ENCODE measurements at regions not wholly inside any gene's neighbourhood (a gene's known extent, or its start where the extent isn't known, plus 50 kb on each side); places are given as distances from the start of the nearest gene placed in this dataset.
"Not testable (repeated sequence)": the region's sequence is repeated elsewhere in the genome, so short reads cannot be mapped to it uniquely, and the experiment has no call there.

- FAIRE-seq (no peak), DNase-seq (ENCODE audit: low spot score in 2 of 2) (no peak)
Measured at GRCh38 chr14:87450193-87450592, 542.8 kb downstream of the GALC start.

DNA sequence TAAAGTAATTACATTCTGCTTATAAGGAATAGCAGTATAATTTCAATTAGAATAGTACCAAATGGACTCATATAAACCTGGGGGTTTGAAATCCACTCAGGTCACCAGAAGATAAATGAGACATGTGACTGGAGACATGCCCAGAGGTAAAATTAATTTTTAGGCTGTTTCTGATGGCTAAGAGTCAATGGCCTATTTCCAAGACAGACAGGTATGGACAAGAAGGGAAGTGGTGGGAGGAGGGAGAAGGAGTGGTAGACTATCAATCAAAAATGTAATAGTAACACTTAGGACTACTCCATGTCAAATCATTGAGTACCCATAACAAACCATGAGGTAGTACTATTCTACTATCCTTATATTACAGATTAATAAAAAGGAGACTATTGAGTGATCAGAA is 544.0 kb downstream of the GALC start:
- DNase-seq (ENCODE audit: low spot score in 2 of 2) (no peak), FAIRE-seq (no peak)

- DNase-seq (ENCODE audit: low spot score in 2 of 2) (no peak), FAIRE-seq (no peak)
Measured at GRCh38 chr14:87443787-87444186, 549.2 kb downstream of the GALC start.

DNA sequence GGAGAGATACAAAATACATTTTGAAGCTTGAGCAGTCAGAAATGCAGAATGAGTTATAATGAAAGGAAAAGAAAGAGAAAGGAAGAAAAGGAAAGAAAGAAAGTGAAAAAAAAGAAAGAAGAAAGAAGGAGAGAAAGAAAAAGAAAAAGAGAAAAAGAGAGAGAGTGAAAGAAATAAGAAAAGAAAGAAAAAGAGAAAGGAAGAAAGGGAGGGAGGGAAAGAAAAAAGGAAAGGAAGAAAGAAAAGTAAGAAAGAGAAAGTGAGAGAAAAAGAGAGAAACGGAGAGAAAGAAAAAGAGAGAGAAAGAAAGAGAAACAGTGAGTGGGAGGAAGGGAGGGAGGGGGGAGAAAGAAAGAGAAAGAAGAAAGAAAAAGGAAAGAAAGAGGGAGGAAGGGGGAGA is 549.9 kb downstream of the GALC start:
- no peak for FAIRE-seq
- no peak for DNase-seq (ENCODE audit: low spot score in 2 of 2)

DNA sequence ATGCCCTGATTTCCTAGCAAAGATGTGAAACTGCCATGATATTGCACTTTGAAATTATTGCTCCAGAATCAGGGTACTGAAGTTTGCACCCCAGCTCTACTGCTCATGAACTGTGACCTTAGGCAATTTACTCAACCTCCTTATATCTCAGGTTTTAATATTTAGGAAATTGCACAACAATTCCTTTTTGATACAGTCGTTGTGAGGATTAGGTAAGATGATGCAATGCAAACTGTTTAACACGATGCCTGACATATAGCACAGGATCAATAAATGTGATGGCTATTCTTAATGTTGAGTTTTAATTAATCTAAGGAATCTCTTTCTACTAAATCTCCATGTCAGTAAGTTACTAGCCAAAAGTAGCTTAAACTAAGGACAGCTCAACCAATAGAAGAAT is 555.8 kb downstream of the GALC start:
- no peak for FAIRE-seq
- no peak for DNase-seq (ENCODE audit: low spot score in 2 of 2)

- no peak for FAIRE-seq
- DNase-seq (ENCODE audit: low spot score in 2 of 2) = no peak
Measured at GRCh38 chr14:87434680-87435079, 558.3 kb downstream of the GALC start.

- no peak for FAIRE-seq
- DNase-seq (ENCODE audit: low spot score in 2 of 2) = no peak
Measured at GRCh38 chr14:87434011-87434410, 559.0 kb downstream of the GALC start.

GRCh38 chr14:87432698-87433097 is 560.3 kb downstream of the GALC start:
- FAIRE-seq = no peak
- DNase-seq (ENCODE audit: low spot score in 2 of 2) = no peak

GRCh38 chr14:87430810-87431209 is 562.2 kb downstream of the GALC start:
- FAIRE-seq = no peak
- no peak for DNase-seq (ENCODE audit: low spot score in 2 of 2)

- FAIRE-seq (no peak), DNase-seq (ENCODE audit: low spot score in 2 of 2) (no peak)
Measured at GRCh38 chr14:87430214-87430613, 562.8 kb downstream of the GALC start.

GRCh38 chr14:87419925-87420324 is 573.1 kb downstream of the GALC start:
- no peak for DNase-seq (ENCODE audit: low spot score in 2 of 2)
- no peak for FAIRE-seq

DNA sequence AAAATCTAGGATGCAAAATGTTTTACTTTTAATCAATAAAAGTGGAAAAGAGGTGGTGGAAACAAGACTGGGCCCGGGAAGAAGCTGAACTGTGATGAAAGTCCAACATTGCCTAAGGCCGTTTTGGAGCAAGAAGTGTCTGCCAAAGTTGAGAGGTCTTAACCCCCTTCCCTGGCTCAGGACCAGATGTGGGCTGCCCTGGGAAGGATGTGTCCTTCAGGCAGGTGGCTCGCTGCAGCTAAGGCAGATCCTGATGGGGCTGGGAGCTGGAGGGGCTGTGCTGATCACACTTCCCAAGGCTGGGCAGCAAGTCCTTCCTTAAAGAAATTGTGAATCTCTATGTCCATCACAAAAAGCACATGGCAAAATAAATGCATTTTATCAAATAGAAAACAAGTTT is 581.6 kb downstream of the GALC start:
- DNase-seq (ENCODE audit: low spot score in 2 of 2) (no peak), FAIRE-seq (no peak)

- FAIRE-seq (no peak), DNase-seq (ENCODE audit: low spot score in 2 of 2) (no peak)
Measured at GRCh38 chr14:87409393-87409792, 583.6 kb downstream of the GALC start.

DNA sequence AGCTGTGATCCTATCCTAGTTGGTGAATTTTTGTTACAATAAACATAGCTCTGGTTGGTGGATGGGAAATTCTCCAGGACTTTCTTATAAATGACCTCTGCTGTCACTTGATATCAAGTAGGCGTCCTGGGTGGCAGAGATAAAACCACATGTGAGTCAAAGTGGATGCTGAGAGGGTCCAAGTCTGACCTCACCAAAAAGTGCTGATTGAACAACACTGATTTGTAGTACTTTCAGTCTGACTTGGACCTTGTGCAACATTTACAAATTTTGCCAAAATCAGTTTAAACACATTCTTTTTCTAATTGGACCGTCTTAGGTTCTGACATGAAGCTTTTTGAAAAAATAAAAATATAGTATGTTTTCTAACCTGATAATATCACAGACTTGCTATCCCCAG is 585.6 kb downstream of the GALC start:
- DNase-seq (ENCODE audit: low spot score in 2 of 2) = no peak
- FAIRE-seq = no peak

GRCh38 chr14:87405563-87405962 is 587.4 kb downstream of the GALC start:
- DNase-seq (ENCODE audit: low spot score in 2 of 2) = no peak
- no peak for FAIRE-seq

GRCh38 chr14:87397499-87397898 is 595.5 kb downstream of the GALC start:
- FAIRE-seq (no peak), DNase-seq (ENCODE audit: low spot score in 2 of 2) (no peak)

- no peak for FAIRE-seq
- no peak for DNase-seq (ENCODE audit: low spot score in 2 of 2)
Measured at GRCh38 chr14:87391066-87391465, 601.9 kb downstream of the GALC start.

DNA sequence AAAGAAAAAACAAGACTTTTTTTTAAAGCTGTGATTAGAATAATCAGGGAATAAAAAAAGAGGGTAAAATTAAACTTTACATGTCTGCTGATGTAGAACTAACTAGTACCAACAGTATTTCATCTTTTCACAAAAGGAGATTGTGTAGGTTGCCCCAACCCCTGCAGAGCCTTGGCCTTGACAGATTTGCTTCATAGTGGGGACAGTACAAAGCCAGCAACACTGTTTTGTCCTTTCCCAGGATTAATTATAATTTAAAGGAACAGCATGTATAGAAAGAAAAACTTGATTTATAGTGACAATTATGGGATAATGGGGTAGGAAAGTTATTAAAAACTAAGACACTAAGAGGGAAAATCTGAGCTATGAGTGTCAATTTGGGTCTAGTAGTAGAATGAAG is 604.0 kb downstream of the GALC start:
- FAIRE-seq = no peak
- no peak for DNase-seq (ENCODE audit: low spot score in 2 of 2)

- FAIRE-seq = no peak
- no peak for DNase-seq (ENCODE audit: low spot score in 2 of 2)
Measured at GRCh38 chr14:87387806-87388205, 605.2 kb downstream of the GALC start.

GRCh38 chr14:87386524-87386923 is 606.5 kb downstream of the GALC start:
- no peak for DNase-seq (ENCODE audit: low spot score in 2 of 2)
- no peak for FAIRE-seq

GRCh38 chr14:87380054-87380453 is 612.9 kb downstream of the GALC start:
- DNase-seq (ENCODE audit: low spot score in 2 of 2) (no peak), FAIRE-seq (no peak)

DNA sequence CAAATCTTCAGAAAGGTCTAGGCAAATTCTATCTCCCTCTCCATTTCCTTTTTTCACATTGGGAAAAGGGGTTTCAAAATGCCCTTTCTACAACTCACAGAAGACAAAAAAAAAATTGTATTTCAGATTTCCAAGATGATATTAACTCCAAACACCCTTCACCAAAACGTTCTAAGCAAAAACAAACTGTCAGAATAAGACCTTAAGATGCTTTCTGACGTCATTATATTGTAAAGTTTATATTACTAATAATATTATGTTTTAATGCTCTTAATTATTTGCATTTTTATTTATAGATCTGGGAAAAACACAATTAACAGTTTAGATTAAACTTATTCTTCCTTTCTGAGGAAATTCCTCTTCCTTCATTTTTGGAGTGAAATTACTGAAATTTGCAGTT is 624.2 kb downstream of the GALC start:
- DNase-seq (ENCODE audit: low spot score in 2 of 2) (no peak), FAIRE-seq (no peak)

GRCh38 chr14:87360246-87360645 is 632.7 kb downstream of the GALC start:
- not testable (repeated sequence) for DNase-seq (ENCODE audit: low spot score in 2 of 2); FAIRE-seq

DNA sequence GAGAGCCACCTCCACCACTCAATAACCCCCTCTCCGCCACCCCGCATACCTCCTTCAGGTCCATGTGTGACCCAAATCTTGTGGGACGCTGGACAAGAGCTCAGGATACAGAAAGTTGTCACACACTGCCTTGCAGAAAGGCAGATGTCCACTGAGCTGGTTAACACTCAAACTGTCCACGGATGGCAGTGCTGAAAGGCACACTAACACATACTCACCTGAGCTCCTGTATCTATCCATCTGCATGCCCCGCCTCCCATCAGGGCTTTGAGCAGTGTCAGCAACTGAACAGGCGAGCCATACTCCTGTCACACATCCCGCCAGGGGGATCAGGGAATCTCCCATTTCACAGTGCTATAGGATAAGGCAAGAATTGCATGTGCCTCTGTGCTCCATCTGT is 642.0 kb downstream of the GALC start:
- FAIRE-seq = no peak

More for the DNA sequence above, 642.0 kb downstream of the GALC start:
- DNase-seq (ENCODE audit: low spot score in 2 of 2) = no peak

All from frontal cortex (tissue), 3 donors.